HG02938 (cell line): ENCODE measurements at regions not wholly inside any gene's neighbourhood (a gene's known extent, or its start where the extent isn't known, plus 50 kb on each side); places are given as distances from the start of the nearest gene placed in this dataset.

Experiments used
- ATAC-seq: cut with Tn5 transposase; IDR thresholded peaks from one replicate; pipeline ENCODE4 v1.9.1; 2021; ENCODE audit warnings: mild to moderate bottlenecking, moderate library complexity; ENCODE audit not compliant: unreplicated experiment

GRCh38 chr16:74232806-74233465 lies 63.7 kb upstream of the PSMD7 start:
- no peak for ATAC-seq

GRCh38 chr16:74230126-74230525 lies 66.5 kb upstream of the PSMD7 start:
- ATAC-seq, result no peak

GRCh38 chr16:74226338-74226954 lies 70.2 kb upstream of the PSMD7 start:
- no peak for ATAC-seq

- ATAC-seq, result no peak
Observed at GRCh38 chr16:74224828-74225612, 71.6 kb upstream of the PSMD7 start.

GRCh38 chr16:74221828-74222227 lies 74.8 kb upstream of the PSMD7 start:
- ATAC-seq, result no peak

- no peak for ATAC-seq
Observed at GRCh38 chr16:74219706-74220105, 76.9 kb upstream of the PSMD7 start.

- ATAC-seq, result no peak
Observed at GRCh38 chr16:74218871-74219270, 77.7 kb upstream of the PSMD7 start.

GRCh38 chr16:74216319-74216718 lies 80.3 kb upstream of the PSMD7 start:
- no peak for ATAC-seq

GRCh38 chr16:74215249-74215648 lies 81.4 kb upstream of the PSMD7 start:
- ATAC-seq, result no peak

GRCh38 chr16:74213372-74213771 lies 83.2 kb upstream of the PSMD7 start:
- no peak for ATAC-seq

GRCh38 chr16:74210245-74210644 lies 86.4 kb upstream of the PSMD7 start:
- ATAC-seq, result no peak

- ATAC-seq, result no peak
Observed at GRCh38 chr16:74202009-74202408, 94.6 kb upstream of the PSMD7 start.

- no peak for ATAC-seq
Observed at GRCh38 chr16:74201576-74201975, 95.0 kb upstream of the PSMD7 start.

GRCh38 chr16:74200921-74201320 lies 95.7 kb upstream of the PSMD7 start:
- ATAC-seq, result no peak

GRCh38 chr16:74199842-74200124 lies 96.8 kb upstream of the PSMD7 start:
- no peak for ATAC-seq

GRCh38 chr16:74199066-74199841 lies 97.4 kb upstream of the PSMD7 start:
- no peak for ATAC-seq

- ATAC-seq, result no peak
Observed at GRCh38 chr16:74192281-74192797, 104.3 kb upstream of the PSMD7 start.

GRCh38 chr16:74190292-74190691 lies 106.3 kb upstream of the PSMD7 start:
- ATAC-seq, result peak; percentile 64

GRCh38 chr16:74188856-74189255 lies 107.8 kb upstream of the PSMD7 start:
- ATAC-seq, result no peak

- ATAC-seq, result no peak
Observed at GRCh38 chr16:74186561-74186971, 110.0 kb upstream of the PSMD7 start.

- no peak for ATAC-seq
Observed at GRCh38 chr16:74184839-74185238, 111.8 kb upstream of the PSMD7 start.
